SU-DHL-6 (cell line): ENCODE measurements at regions not wholly inside any gene's neighbourhood (a gene's known extent, or its start where the extent isn't known, plus 50 kb on each side); places are given as distances from the start of the nearest gene placed in this dataset.

Source experiments
- H2AFZ ChIP-seq: fragments of 200-600 bp; sonication (generic); 2 replicates; pipeline ENCODE4 v1.6.1; 2014; ENCODE audit warnings: low read depth, mild to moderate bottlenecking, moderate library complexity, mixed read lengths, antibody characterized with exemption, low read length; ENCODE audit not compliant: severe bottlenecking
- H3F3A ChIP-seq: fragments of 200-600 bp; shearing (Covaris generic); 2 replicates; pipeline ENCODE4 v1.6.0; 2016; ENCODE audit warnings: antibody characterized with exemption, mild to moderate bottlenecking; ENCODE audit not compliant: insufficient read depth
- H3K27ac ChIP-seq: fragments of 200-600 bp; sonication (generic); 2 replicates; pipeline ENCODE4 v1.5.1; 2016; ENCODE audit warnings: low read depth, mild to moderate bottlenecking, low read length, moderate library complexity, mixed read lengths
- H3K27me3 ChIP-seq: fragments of 200-600 bp; sonication (generic), shearing (Covaris generic); 2 replicates; pipeline ENCODE4 v1.6.0; 2014; ENCODE audit warnings: mild to moderate bottlenecking, low read length
- H3K36me3 ChIP-seq: fragments of 200-600 bp; sonication (generic); 2 replicates; pipeline ENCODE4 v1.6.1; 2014; ENCODE audit warnings: mild to moderate bottlenecking, low read length, mixed read lengths
- H3K4me2 ChIP-seq: fragments of 300-600, 200-600 bp; shearing (Covaris generic), sonication (generic); 2 replicates; pipeline ENCODE4 v1.6.0; 2014; ENCODE audit warnings: low read length, low read depth, mild to moderate bottlenecking; ENCODE audit not compliant: poor library complexity, severe bottlenecking
- H3K4me3 ChIP-seq: fragments of 200-600 bp; sonication (generic); 2 replicates; pipeline ENCODE4 v1.5.1; 2014; ENCODE audit warnings: antibody characterized with exemption, low read length, mild to moderate bottlenecking, mixed read lengths; ENCODE audit not compliant: insufficient read depth, poor library complexity, severe bottlenecking
- H3K79me2 ChIP-seq: fragments of 200-600 bp; sonication (generic); 2 replicates; pipeline ENCODE4 v1.6.1; 2014; ENCODE audit warnings: mild to moderate bottlenecking, low read length, moderate library complexity; ENCODE audit not compliant: insufficient read depth
- H3K9ac ChIP-seq: fragments of 200-600 bp; sonication (generic); 2 replicates; pipeline ENCODE4 v1.7.0; 2014; ENCODE audit warnings: mild to moderate bottlenecking, low read length
- H3K9me2 ChIP-seq: fragments of 200-600 bp; sonication (generic); replicated peaks from 2 replicates; pipeline ENCODE4 v1.6.1; 2014; ENCODE audit warnings: low read length; ENCODE audit not compliant: insufficient read depth
- H3K9me3 ChIP-seq: fragments of 200-600 bp; sonication (generic); 2 replicates; pipeline ENCODE4 v1.6.1; 2014; ENCODE audit warnings: low read length, mixed read lengths; ENCODE audit not compliant: insufficient read depth
- H4K20me1 ChIP-seq: fragments of 200-600 bp; sonication (generic); 2 replicates; pipeline ENCODE4 v1.6.1; 2014; ENCODE audit warnings: low read depth, mild to moderate bottlenecking, antibody characterized with exemption, low read length, moderate library complexity, mixed read lengths
- CTCF ChIP-seq: fragments of 200-600 bp; sonication (generic); IDR thresholded peaks from one replicate; pipeline ENCODE4 v1.5.1; 2017; ENCODE audit warnings: antibody characterized with exemption, mild to moderate bottlenecking, low read length, moderate library complexity; ENCODE audit not compliant: insufficient read depth, poor library complexity, severe bottlenecking
- EZH2phosphoT487 ChIP-seq: fragments of 200-600 bp; sonication (generic), shearing (Covaris generic); conservative IDR thresholded peaks from 2 replicates; pipeline ENCODE4 v1.6.1; 2018; ENCODE audit warnings: mild to moderate bottlenecking, antibody characterized with exemption, low read length, moderate library complexity, mixed read lengths

- no peak overlapping the region for H2AFZ ChIP-seq
- H3K79me2 ChIP-seq = no peaks in the 10 kb centered on the region
- H3K9ac ChIP-seq = no peak overlapping the region
- H3K36me3 ChIP-seq = no peaks in the 10 kb centered on the region
- no peak overlapping the region for H3K27ac ChIP-seq
- H4K20me1 ChIP-seq = no peaks in the 10 kb centered on the region
- H3K9me3 ChIP-seq = no peaks in the 10 kb centered on the region
- TF ChIP-seq CTCF (no peak), EZH2phosphoT487 (no peak)
- no peaks in the 10 kb centered on the region for H3F3A ChIP-seq
- H3K27me3 ChIP-seq = no peaks in the 10 kb centered on the region
- no peak overlapping the region for H3K4me2 ChIP-seq
- H3K4me3 ChIP-seq = no peak overlapping the region
- no peaks in the 10 kb centered on the region for H3K9me2 ChIP-seq
These were observed 200.5 kb upstream of the LRTM1 start for GRCh38 chr3:55128225-55128823.

DNA sequence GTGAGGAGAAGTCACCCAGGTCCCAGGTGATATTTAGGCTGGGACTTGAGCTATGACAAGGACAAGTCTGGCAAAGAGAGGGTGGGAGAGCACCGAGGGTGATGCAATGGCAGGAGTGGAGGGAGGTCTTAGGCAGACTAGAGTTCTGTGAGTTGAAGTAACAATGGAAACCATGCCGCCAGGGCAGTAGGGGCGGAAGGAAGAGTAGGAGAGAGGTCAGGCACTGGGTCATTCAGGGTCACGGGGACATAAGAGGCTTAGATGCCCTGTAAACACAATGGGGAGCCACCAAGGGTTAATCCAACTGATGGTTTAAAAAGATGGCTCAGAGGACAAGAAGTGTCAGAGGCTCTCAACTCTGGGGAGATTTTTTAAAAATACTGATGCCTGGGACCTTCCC lies 199.7 kb upstream of the LRTM1 start:
- H3K4me2 ChIP-seq = no peak overlapping the region
- no peak for TF ChIP-seq CTCF
- no peak for TF ChIP-seq EZH2phosphoT487
- no peak overlapping the region for H3K9ac ChIP-seq
- no peak overlapping the region for H3K4me3 ChIP-seq
- no peaks in the 10 kb centered on the region for H3K36me3 ChIP-seq
- H3K9me3 ChIP-seq = no peaks in the 10 kb centered on the region
- no peaks in the 10 kb centered on the region for H3K9me2 ChIP-seq
- no peak overlapping the region for H2AFZ ChIP-seq
- H3F3A ChIP-seq = no peaks in the 10 kb centered on the region
- no peak overlapping the region for H3K27ac ChIP-seq
- H4K20me1 ChIP-seq = no peaks in the 10 kb centered on the region
- H3K27me3 ChIP-seq = no peaks in the 10 kb centered on the region
- H3K79me2 ChIP-seq = no peaks in the 10 kb centered on the region

DNA sequence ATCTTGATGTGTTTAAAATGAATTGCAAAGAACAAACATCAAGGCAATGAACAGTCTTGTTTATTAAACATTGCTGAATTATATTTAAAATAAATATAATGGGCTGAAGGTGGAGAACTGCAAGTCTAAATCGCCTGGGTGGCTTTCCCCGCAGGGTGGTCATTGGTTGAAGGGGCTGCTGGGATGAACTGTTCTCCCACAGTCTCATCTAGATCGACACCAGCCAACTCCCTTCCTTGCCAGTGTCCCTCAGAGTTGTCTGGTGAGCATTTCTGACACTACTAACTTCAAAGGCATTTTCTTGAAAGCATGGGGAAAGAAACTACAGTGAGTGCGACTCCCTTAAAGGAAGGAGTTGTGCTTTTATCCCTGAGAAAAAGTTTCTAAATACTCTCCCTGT lies 196.5 kb upstream of the LRTM1 start:
- Histone ChIP-seq H3K4me3 (no peak overlapping the region), H2AFZ (no peak overlapping the region), H3K27ac (no peak overlapping the region), H3K36me3 (no peaks in the 10 kb centered on the region), H3K9ac (no peak overlapping the region), H3K79me2 (no peaks in the 10 kb centered on the region), H3K4me2 (no peak overlapping the region), H3F3A (no peaks in the 10 kb centered on the region), H4K20me1 (no peaks in the 10 kb centered on the region), H3K9me3 (no peaks in the 10 kb centered on the region), H3K9me2 (no peaks in the 10 kb centered on the region), H3K27me3 (no peaks in the 10 kb centered on the region)
- TF ChIP-seq CTCF (no peak), EZH2phosphoT487 (no peak)
